GM12878 (cell line): ENCODE measurements at regions not wholly inside any gene's neighbourhood (a gene's known extent, or its start where the extent isn't known, plus 50 kb on each side); places are given as distances from the start of the nearest gene placed in this dataset.

ENCODE experiments used
- CBFB ChIP-seq: IDR thresholded peaks from 2 replicates; pipeline ENCODE4 v1.6.1; 2016; ENCODE audit warnings: antibody characterized with exemption, low read depth
- CHD4 ChIP-seq: fragments of 200-600 bp; sonication (generic); IDR thresholded peaks from 2 replicates; pipeline ENCODE4 v1.6.1; 2016; ENCODE audit warnings: mild to moderate bottlenecking
- IRF4 ChIP-seq: IDR thresholded peaks from 2 replicates; pipeline ENCODE4 v1.6.1; 2011; ENCODE audit warnings: low read depth, low read length
- KLF5 ChIP-seq: fragments of 450-650 bp; IDR thresholded peaks from 2 replicates; pipeline ENCODE4 v1.6.1; 2014; ENCODE audit warnings: mild to moderate bottlenecking; ENCODE audit not compliant: partially characterized antibody
- ZBTB4 ChIP-seq: fragments of 450-650 bp; formaldehyde crosslinking; IDR thresholded peaks from 2 replicates; pipeline ENCODE4 v1.4.0; 2022; ENCODE audit warnings: mild to moderate bottlenecking, moderate library complexity
- ZNF592 ChIP-seq: fragments of 450-650 bp; IDR thresholded peaks from 2 replicates; pipeline ENCODE4 v1.6.1; 2017; ENCODE audit warnings: mild to moderate bottlenecking, moderate library complexity

DNA sequence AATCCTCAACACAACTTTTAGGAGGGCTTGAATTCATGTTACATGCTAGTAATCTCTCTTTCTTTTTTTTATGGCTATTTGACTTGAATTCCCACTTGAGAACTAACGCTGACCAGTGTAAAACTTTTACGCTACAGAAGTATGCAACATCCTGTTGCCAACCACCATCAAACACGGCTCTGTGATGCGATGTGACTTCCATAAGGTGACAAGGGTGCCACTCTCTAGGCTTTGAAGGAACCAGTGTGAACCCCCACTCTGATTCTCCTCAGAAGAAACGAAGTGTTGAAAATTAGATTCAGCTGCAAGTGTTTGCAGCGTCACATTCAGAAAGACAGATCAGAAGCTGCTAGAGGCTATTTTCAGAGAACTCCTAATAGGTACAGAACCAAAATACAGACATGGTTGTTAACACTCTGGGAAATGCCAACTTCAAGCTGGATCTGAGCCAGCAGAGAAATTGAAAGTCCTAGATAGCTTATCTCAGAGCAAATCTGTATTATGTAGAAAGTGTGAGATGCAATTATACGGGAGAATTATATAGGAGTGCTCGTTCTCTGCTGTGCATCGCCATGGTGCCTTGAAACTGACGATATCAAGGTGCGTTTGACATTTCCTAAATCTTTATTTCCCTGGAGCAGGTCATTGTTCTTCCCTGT is 271.2 kb downstream of the LPIN1 start (continued):
- TF ChIP-seq ZNF592 (no peak), ZBTB4 (CRISPR knock-in tag) (no peak), KLF5 (no peak), IRF4 (no peak), CBFB (no peak), CHD4 (no peak)
- TF ChIP-seq, all 136 proteins: peak for 0
